ENCODE measurements at regions not wholly inside any gene's neighbourhood (a gene's known extent, or its start where the extent isn't known, plus 50 kb on each side); places are given as distances from the start of the nearest gene placed in this dataset.

- Histone ChIP-seq H3K36me3 (replicated peaks in 1 of 2; ENCODE audit: control insufficient read depth in 1 of 2, insufficient read depth in 2 of 2, low read length in 2 of 2) (no peaks in the 10 kb centered on the region), H3K4me3 (replicated peaks in 1 of 3; ENCODE audit: low read depth in 2 of 3, low read length in 3 of 3) (no peak overlapping the region), H3K27ac (ENCODE audit: low read depth in 1 of 2, low read length in 2 of 2) (no peak overlapping the region), H3K9me3 (replicated peaks in 1 of 2; ENCODE audit: control insufficient read depth in 1 of 2, insufficient read depth in 1 of 2, low read length in 2 of 2) (no peaks in the 10 kb centered on the region), H2AFZ (ENCODE audit: insufficient read depth, low read depth, low read length, poor library complexity, severe bottlenecking) (no peak overlapping the region), H3K9ac (ENCODE audit: insufficient read depth, low read length, poor library complexity, severe bottlenecking) (no peak overlapping the region), H4K20me1 (ENCODE audit: insufficient read depth, low read length) (no peaks in the 10 kb centered on the region), H3K4me1 (ENCODE audit: control insufficient read depth in 1 of 2, insufficient read depth in 2 of 2, low read length in 2 of 2) (no peaks in the 10 kb centered on the region), H3K27me3 (ENCODE audit: control insufficient read depth in 2 of 2, insufficient read depth in 2 of 2, low read length in 2 of 2) (no peaks in the 10 kb centered on the region), H3K79me2 (ENCODE audit: insufficient read depth, low read length) (no peaks in the 10 kb centered on the region), H3K4me2 (replicated peaks; ENCODE audit: extremely low read depth, low read length, poor library complexity, severe bottlenecking) (no peak overlapping the region)
- H3K27ac Mint-ChIP-seq: no peak overlapping the region
- no peaks in the 10 kb centered on the region for H3K36me3 Mint-ChIP-seq
- no peak for DNase-seq
- peaks cover 0 to 16% (median 3%) of the 10 kb centered on the region in 7 donors for H3K9me3 Mint-ChIP-seq
- no CpG with 5 or more reads among the region's 1 CpG for WGBS (ENCODE audit: insufficient coverage)
- TF ChIP-seq, protein P1, sequence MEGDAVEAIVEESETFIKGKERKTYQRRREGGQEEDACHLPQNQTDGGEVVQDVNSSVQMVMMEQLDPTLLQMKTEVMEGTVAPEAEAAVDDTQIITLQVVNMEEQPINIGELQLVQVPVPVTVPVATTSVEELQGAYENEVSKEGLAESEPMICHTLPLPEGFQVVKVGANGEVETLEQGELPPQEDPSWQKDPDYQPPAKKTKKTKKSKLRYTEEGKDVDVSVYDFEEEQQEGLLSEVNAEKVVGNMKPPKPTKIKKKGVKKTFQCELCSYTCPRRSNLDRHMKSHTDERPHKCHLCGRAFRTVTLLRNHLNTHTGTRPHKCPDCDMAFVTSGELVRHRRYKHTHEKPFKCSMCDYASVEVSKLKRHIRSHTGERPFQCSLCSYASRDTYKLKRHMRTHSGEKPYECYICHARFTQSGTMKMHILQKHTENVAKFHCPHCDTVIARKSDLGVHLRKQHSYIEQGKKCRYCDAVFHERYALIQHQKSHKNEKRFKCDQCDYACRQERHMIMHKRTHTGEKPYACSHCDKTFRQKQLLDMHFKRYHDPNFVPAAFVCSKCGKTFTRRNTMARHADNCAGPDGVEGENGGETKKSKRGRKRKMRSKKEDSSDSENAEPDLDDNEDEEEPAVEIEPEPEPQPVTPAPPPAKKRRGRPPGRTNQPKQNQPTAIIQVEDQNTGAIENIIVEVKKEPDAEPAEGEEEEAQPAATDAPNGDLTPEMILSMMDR (IDR thresholded peaks at IDR 0.05): no peak
- no peaks in the 10 kb centered on the region for H3K4me1 Mint-ChIP-seq
- H3K4me3 Mint-ChIP-seq: no peak overlapping the region
- H3K27me3 Mint-ChIP-seq (ENCODE audit: low read depth in 3 of 3): peaks cover 0 to 4% (median 1%) of the 10 kb centered on the region in 3 donors
- intact Hi-C loops (cut with micrococcal nuclease): no loop called here
These were observed 127.6 kb downstream of the WIF1 start for GRCh38 chr12:64993461-64993860.

GRCh38 chr12:64995816-64996215 lies 125.3 kb downstream of the WIF1 start:
- no CpG with 5 or more reads among the region's 1 CpG for WGBS (ENCODE audit: insufficient coverage)
- Histone ChIP-seq H3K9ac (ENCODE audit: insufficient read depth, low read length, poor library complexity, severe bottlenecking) (no peak overlapping the region), H4K20me1 (ENCODE audit: insufficient read depth, low read length) (no peaks in the 10 kb centered on the region), H3K4me2 (replicated peaks; ENCODE audit: extremely low read depth, low read length, poor library complexity, severe bottlenecking) (no peak overlapping the region), H3K9me3 (replicated peaks in 1 of 2; ENCODE audit: control insufficient read depth in 1 of 2, insufficient read depth in 1 of 2, low read length in 2 of 2) (no peaks in the 10 kb centered on the region), H3K27ac (ENCODE audit: low read depth in 1 of 2, low read length in 2 of 2) (no peak overlapping the region), H3K4me1 (ENCODE audit: control insufficient read depth in 1 of 2, insufficient read depth in 2 of 2, low read length in 2 of 2) (no peaks in the 10 kb centered on the region), H3K4me3 (replicated peaks in 1 of 3; ENCODE audit: low read depth in 2 of 3, low read length in 3 of 3) (no peak overlapping the region), H3K36me3 (replicated peaks in 1 of 2; ENCODE audit: control insufficient read depth in 1 of 2, insufficient read depth in 2 of 2, low read length in 2 of 2) (no peaks in the 10 kb centered on the region), H3K27me3 (ENCODE audit: control insufficient read depth in 2 of 2, insufficient read depth in 2 of 2, low read length in 2 of 2) (no peaks in the 10 kb centered on the region), H2AFZ (ENCODE audit: insufficient read depth, low read depth, low read length, poor library complexity, severe bottlenecking) (no peak overlapping the region), H3K79me2 (ENCODE audit: insufficient read depth, low read length) (no peaks in the 10 kb centered on the region)
- no peak for DNase-seq
- H3K27ac Mint-ChIP-seq: no peak overlapping the region
- no peaks in the 10 kb centered on the region for H3K36me3 Mint-ChIP-seq
- intact Hi-C loops (cut with micrococcal nuclease): no loop called here
- H3K9me3 Mint-ChIP-seq: peaks cover 0 to 9% (median 3%) of the 10 kb centered on the region in 7 donors
- peaks cover 0 to 4% (median 2%) of the 10 kb centered on the region in 3 donors for H3K27me3 Mint-ChIP-seq (ENCODE audit: low read depth in 3 of 3)
- H3K4me3 Mint-ChIP-seq: no peak overlapping the region
- TF ChIP-seq, protein P1 (IDR thresholded peaks at IDR 0.05): no peak
- H3K4me1 Mint-ChIP-seq: no peaks in the 10 kb centered on the region
